GM12892 (cell line): ENCODE measurements at regions not wholly inside any gene's neighbourhood (a gene's known extent, or its start where the extent isn't known, plus 50 kb on each side); places are given as distances from the start of the nearest gene placed in this dataset.

Experiments used
- POLR2A ChIP-seq: IDR thresholded peaks from 2 replicates; pipeline ENCODE4 v1.6.1; 2011; ENCODE audit warnings: low read depth, low read length, control low read depth
- POLR2AphosphoS5 ChIP-seq: IDR thresholded peaks from 2 replicates; pipeline ENCODE4 v1.6.1; 2011; ENCODE audit warnings: low read depth, low read length, control low read depth

GRCh38 chr5:104016646-104017045 lies 454.1 kb upstream of the NUDT12 start:
- no peak for TF ChIP-seq POLR2A
- no peak for TF ChIP-seq POLR2AphosphoS5
